H9 (cell line): ENCODE measurements at regions not wholly inside any gene's neighbourhood (a gene's known extent, or its start where the extent isn't known, plus 50 kb on each side); places are given as distances from the start of the nearest gene placed in this dataset.

Experiments
- DNase-seq: peaks from one replicate; pipeline ENCODE4 v3.0.0-alpha.2; 2017
- H2AFZ ChIP-seq: one replicate; pipeline ENCODE4 v1.6.1; 2013; ENCODE audit warnings: mild to moderate bottlenecking, low read length, control low read depth, moderate library complexity
- H2AK5ac ChIP-seq: 2 replicates; pipeline ENCODE4 v1.6.1; 2013; ENCODE audit warnings: low read length, control low read depth, mixed read lengths; ENCODE audit not compliant: insufficient read length
- H2BK120ac ChIP-seq: one replicate; pipeline ENCODE4 v1.6.1; 2013; ENCODE audit warnings: low read depth, mild to moderate bottlenecking, low read length, control low read depth, inconsistent platforms; ENCODE audit not compliant: poor library complexity, severe bottlenecking
- H2BK12ac ChIP-seq: 2 replicates; pipeline ENCODE4 v1.6.1; 2013; ENCODE audit warnings: low read length, control low read depth, mixed read lengths, low read depth; ENCODE audit not compliant: insufficient read length
- H2BK15ac ChIP-seq: 2 replicates; pipeline ENCODE4 v1.6.1; 2013; ENCODE audit warnings: low read depth, low read length, control low read depth
- H2BK20ac ChIP-seq: one replicate; pipeline ENCODE4 v1.6.1; 2013; ENCODE audit warnings: low read depth, mild to moderate bottlenecking, low read length, control low read depth, inconsistent platforms; ENCODE audit not compliant: poor library complexity, severe bottlenecking
- H2BK5ac ChIP-seq: 2 replicates; pipeline ENCODE4 v1.6.1; 2013; ENCODE audit warnings: low read length, control low read depth, mixed read lengths; ENCODE audit not compliant: insufficient read length
- H3K14ac ChIP-seq: 2 replicates; pipeline ENCODE4 v1.6.1; 2013; ENCODE audit warnings: low read length, control low read depth; ENCODE audit not compliant: insufficient read depth
- H3K18ac ChIP-seq: 2 replicates; pipeline ENCODE4 v1.6.1; 2013; ENCODE audit warnings: low read depth, mild to moderate bottlenecking, mixed read lengths, low read length, control low read depth; ENCODE audit not compliant: insufficient read length
- H3K23ac ChIP-seq: 2 replicates; pipeline ENCODE4 v1.6.1; 2013; ENCODE audit warnings: low read length, control low read depth, mixed read lengths, low read depth; ENCODE audit not compliant: insufficient read length
- H3K23me2 ChIP-seq: 2 replicates; pipeline ENCODE4 v1.6.1; 2013; ENCODE audit warnings: low read depth, mild to moderate bottlenecking, mixed read lengths, low read length, control low read depth; ENCODE audit not compliant: insufficient read length, poor library complexity, severe bottlenecking
- H3K27ac ChIP-seq: 2 replicates; pipeline ENCODE4 v1.5.1; 2013; ENCODE audit warnings: low read length, control low read depth, mixed read lengths, low read depth; ENCODE audit not compliant: insufficient read length
- H3K27me3 ChIP-seq: 2 replicates; pipeline ENCODE4 v1.6.1; 2013; ENCODE audit warnings: low read length, control low read depth, inconsistent platforms; ENCODE audit not compliant: insufficient read depth
- H3K4ac ChIP-seq: 2 replicates; pipeline ENCODE4 v1.6.1; 2013; ENCODE audit warnings: low read depth, mild to moderate bottlenecking, control low read depth, inconsistent platforms, low read length, moderate library complexity
- H3K4me1 ChIP-seq: 2 replicates; pipeline ENCODE4 v1.6.1; 2013; ENCODE audit warnings: low read length, control low read depth, inconsistent platforms; ENCODE audit not compliant: insufficient read depth
- H3K4me2 ChIP-seq: 2 replicates; pipeline ENCODE4 v1.6.1; 2013; ENCODE audit warnings: low read length, control low read depth, mixed read lengths; ENCODE audit not compliant: insufficient read length, insufficient read depth
- H3K56ac ChIP-seq: 2 replicates; pipeline ENCODE4 v1.6.1; 2013; ENCODE audit warnings: low read depth, mild to moderate bottlenecking, mixed read lengths, low read length, control low read depth; ENCODE audit not compliant: insufficient read length
- H3K79me1 ChIP-seq: 2 replicates; pipeline ENCODE4 v1.6.1; 2013; ENCODE audit warnings: low read depth, mild to moderate bottlenecking, moderate library complexity, low read length, control low read depth, inconsistent platforms; ENCODE audit not compliant: insufficient read depth, poor library complexity, severe bottlenecking
- H3K79me2 ChIP-seq: 2 replicates; pipeline ENCODE4 v1.6.1; 2013; ENCODE audit warnings: low read length, control low read depth, inconsistent platforms; ENCODE audit not compliant: insufficient read depth
- H3K9ac ChIP-seq: 2 replicates; pipeline ENCODE4 v1.6.1; 2013; ENCODE audit warnings: low read length, control low read depth, mixed read lengths; ENCODE audit not compliant: insufficient read length; ENCODE audit errors: extremely low read depth
- H3K9me3 ChIP-seq: one replicate; pipeline ENCODE4 v1.6.1; 2013; ENCODE audit warnings: low read depth, low read length, inconsistent platforms; ENCODE audit not compliant: control insufficient read depth
- H3T11ph ChIP-seq: one replicate; pipeline ENCODE4 v1.6.1; 2013; ENCODE audit warnings: mild to moderate bottlenecking, low read length, control low read depth, inconsistent platforms
- H4K20me1 ChIP-seq: one replicate; pipeline ENCODE4 v1.6.1; 2013; ENCODE audit not compliant: control insufficient read depth, insufficient read length, insufficient read depth
- H4K5ac ChIP-seq: 2 replicates; pipeline ENCODE4 v1.6.1; 2013; ENCODE audit warnings: low read depth, mild to moderate bottlenecking, mixed read lengths, low read length, control low read depth; ENCODE audit not compliant: insufficient read length
- H4K8ac ChIP-seq: replicated peaks from 2 replicates; pipeline ENCODE4 v1.6.1; 2013; ENCODE audit warnings: low read length, control low read depth, mixed read lengths, low read depth; ENCODE audit not compliant: insufficient read length
- H4K91ac ChIP-seq: 2 replicates; pipeline ENCODE4 v1.6.1; 2013; ENCODE audit warnings: low read depth, mild to moderate bottlenecking, moderate library complexity, mixed read lengths, low read length, control low read depth; ENCODE audit not compliant: insufficient read length
- H3K27ac Mint-ChIP-seq, 3 experiments: 2 replicates in 2 of 3; 3 replicates in 1 of 3; pipeline ENCODE4 v1.8.0; 2020 to 2021; ENCODE audit warnings: mixed read lengths in 3 of 3, mild to moderate bottlenecking in 1 of 3, moderate library complexity in 1 of 3
- H3K27me3 Mint-ChIP-seq: 2 replicates; pipeline ENCODE4 v1.8.0; 2021; ENCODE audit warnings: low read depth, mild to moderate bottlenecking, moderate library complexity, mixed read lengths
- H3K36me3 Mint-ChIP-seq, 3 experiments: 2 replicates in 2 of 3; 3 replicates in 1 of 3; pipeline ENCODE4 v1.8.0; 2020 to 2021; ENCODE audit warnings: low read depth in 3 of 3, mixed read lengths in 3 of 3; ENCODE audit not compliant: insufficient read depth in 1 of 3
- H3K4me1 Mint-ChIP-seq, 2 experiments: 2 replicates each; pipeline ENCODE4 v1.8.0; 2020; ENCODE audit warnings: mixed read lengths in 2 of 2
- H3K4me3 Mint-ChIP-seq, 2 experiments: 2 replicates in 1 of 2; 3 replicates in 1 of 2; pipeline ENCODE4 v1.8.0; 2020 to 2021; ENCODE audit warnings: mild to moderate bottlenecking in 2 of 2, mixed read lengths in 2 of 2, moderate library complexity in 1 of 2
- H3K9me3 Mint-ChIP-seq, 2 experiments: 2 replicates in 1 of 2; 3 replicates in 1 of 2; pipeline ENCODE4 v1.8.0; 2020; ENCODE audit warnings: mild to moderate bottlenecking in 2 of 2, mixed read lengths in 2 of 2, moderate library complexity in 1 of 2
- TF ChIP-seq, protein P1 (sequence below): fragments of 200-600 bp; sonication (generic); conservative IDR thresholded peaks from 3 replicates; pipeline ENCODE4 v1.8.0; 2021; ENCODE audit warnings: antibody characterized with exemption, mild to moderate bottlenecking

DNA sequence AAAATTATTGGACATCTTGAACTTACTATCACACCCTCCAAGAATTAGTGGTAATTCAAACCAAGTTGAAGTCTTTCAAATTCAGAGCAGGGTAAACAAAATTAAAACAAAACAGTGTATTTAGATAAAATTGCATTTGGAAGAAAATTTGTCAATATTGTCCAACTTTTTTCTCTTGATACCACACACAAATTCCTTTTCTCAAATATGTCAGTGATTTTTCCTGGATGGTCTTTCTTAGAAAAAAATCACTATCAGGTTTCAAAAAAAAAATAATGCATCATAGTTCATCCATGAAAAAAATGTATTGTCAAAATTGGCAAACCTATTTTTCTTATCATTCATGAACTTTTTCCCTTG is 667.1 kb downstream of the TENT5A start:
- H2AFZ ChIP-seq = no peak overlapping the region
- no peak overlapping the region for H2BK15ac ChIP-seq
- H4K91ac ChIP-seq = no peak overlapping the region
- no peaks in the 10 kb centered on the region for H3K27me3 Mint-ChIP-seq
- H3K9me3 ChIP-seq = no peaks in the 10 kb centered on the region
- no peak overlapping the region for H4K5ac ChIP-seq
- H3K4me2 ChIP-seq = no peak overlapping the region
- no peaks in the 10 kb centered on the region for H4K20me1 ChIP-seq
- no peak overlapping the region for H3K9ac ChIP-seq
- H2BK12ac ChIP-seq = no peak overlapping the region
- no peaks in the 10 kb centered on the region; the same call in 1 of the 2 replicates for H3K4me1 ChIP-seq
- no peak overlapping the region for H3K4ac ChIP-seq
- no peaks in the 10 kb centered on the region for H3K79me2 ChIP-seq
- no peak overlapping the region for H3K4me3 Mint-ChIP-seq
- no peak overlapping the region for H2BK20ac ChIP-seq
- H4K8ac ChIP-seq = no peak overlapping the region
- H3K27ac ChIP-seq = no peak overlapping the region
- H3K9me3 Mint-ChIP-seq = no peaks in the 10 kb centered on the region
- H3K27me3 ChIP-seq = no peaks in the 10 kb centered on the region
- no peak overlapping the region for H2AK5ac ChIP-seq
- H3K4me1 Mint-ChIP-seq = peaks cover 9% of the 10 kb centered on the region in 2 experiments
- no peak overlapping the region for H3K14ac ChIP-seq
- H3K36me3 Mint-ChIP-seq = no peaks in the 10 kb centered on the region
- DNase-seq = no peak
- no peak overlapping the region for H2BK120ac ChIP-seq
- H3K27ac Mint-ChIP-seq = no peak overlapping the region
- H3K23ac ChIP-seq = no peak overlapping the region
- TF ChIP-seq, protein P1, sequence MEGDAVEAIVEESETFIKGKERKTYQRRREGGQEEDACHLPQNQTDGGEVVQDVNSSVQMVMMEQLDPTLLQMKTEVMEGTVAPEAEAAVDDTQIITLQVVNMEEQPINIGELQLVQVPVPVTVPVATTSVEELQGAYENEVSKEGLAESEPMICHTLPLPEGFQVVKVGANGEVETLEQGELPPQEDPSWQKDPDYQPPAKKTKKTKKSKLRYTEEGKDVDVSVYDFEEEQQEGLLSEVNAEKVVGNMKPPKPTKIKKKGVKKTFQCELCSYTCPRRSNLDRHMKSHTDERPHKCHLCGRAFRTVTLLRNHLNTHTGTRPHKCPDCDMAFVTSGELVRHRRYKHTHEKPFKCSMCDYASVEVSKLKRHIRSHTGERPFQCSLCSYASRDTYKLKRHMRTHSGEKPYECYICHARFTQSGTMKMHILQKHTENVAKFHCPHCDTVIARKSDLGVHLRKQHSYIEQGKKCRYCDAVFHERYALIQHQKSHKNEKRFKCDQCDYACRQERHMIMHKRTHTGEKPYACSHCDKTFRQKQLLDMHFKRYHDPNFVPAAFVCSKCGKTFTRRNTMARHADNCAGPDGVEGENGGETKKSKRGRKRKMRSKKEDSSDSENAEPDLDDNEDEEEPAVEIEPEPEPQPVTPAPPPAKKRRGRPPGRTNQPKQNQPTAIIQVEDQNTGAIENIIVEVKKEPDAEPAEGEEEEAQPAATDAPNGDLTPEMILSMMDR = no peak
- H3K23me2 ChIP-seq = no peaks in the 10 kb centered on the region
- no peak overlapping the region for H3T11ph ChIP-seq
- H3K56ac ChIP-seq = no peak overlapping the region
- H2BK5ac ChIP-seq = no peak overlapping the region
- H3K79me1 ChIP-seq = no peaks in the 10 kb centered on the region
- no peak overlapping the region for H3K18ac ChIP-seq
